ENCODE measurements at regions not wholly inside any gene's neighbourhood (a gene's known extent, or its start where the extent isn't known, plus 50 kb on each side); places are given as distances from the start of the nearest gene placed in this dataset.
A peak's percentile ranks its signal among the peaks of the same experiment; 100 is the strongest.

DNA sequence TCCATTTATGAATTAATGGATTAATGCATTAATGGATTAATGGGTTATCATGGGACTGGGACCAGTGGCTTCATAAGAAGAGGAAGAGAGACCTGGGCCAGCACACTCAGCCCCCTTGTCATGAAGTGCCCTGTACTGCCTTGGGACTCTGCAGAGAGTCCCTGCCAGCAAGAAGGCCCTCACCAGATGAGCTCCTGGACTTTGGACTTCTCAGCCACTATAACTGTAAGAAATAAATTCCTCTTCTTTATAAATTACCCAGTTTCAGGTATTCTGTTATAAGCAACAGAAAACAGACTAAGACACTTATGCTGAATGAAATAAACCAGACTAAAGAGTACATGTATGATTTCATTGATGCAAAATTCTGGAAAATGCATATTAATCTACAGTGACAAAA, 119.4 kb upstream of the MSX1 start:
- H3K9me3 Mint-ChIP-seq (ENCODE audit: unreplicated experiment) = peaks cover 6% of the 10 kb centered on the region
- no peaks in the 10 kb centered on the region for H3K27me3 Mint-ChIP-seq (ENCODE audit: insufficient read depth, unreplicated experiment)
- TF ChIP-seq, protein P1, sequence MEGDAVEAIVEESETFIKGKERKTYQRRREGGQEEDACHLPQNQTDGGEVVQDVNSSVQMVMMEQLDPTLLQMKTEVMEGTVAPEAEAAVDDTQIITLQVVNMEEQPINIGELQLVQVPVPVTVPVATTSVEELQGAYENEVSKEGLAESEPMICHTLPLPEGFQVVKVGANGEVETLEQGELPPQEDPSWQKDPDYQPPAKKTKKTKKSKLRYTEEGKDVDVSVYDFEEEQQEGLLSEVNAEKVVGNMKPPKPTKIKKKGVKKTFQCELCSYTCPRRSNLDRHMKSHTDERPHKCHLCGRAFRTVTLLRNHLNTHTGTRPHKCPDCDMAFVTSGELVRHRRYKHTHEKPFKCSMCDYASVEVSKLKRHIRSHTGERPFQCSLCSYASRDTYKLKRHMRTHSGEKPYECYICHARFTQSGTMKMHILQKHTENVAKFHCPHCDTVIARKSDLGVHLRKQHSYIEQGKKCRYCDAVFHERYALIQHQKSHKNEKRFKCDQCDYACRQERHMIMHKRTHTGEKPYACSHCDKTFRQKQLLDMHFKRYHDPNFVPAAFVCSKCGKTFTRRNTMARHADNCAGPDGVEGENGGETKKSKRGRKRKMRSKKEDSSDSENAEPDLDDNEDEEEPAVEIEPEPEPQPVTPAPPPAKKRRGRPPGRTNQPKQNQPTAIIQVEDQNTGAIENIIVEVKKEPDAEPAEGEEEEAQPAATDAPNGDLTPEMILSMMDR (IDR thresholded peaks at IDR 0.05; ENCODE audit: unreplicated experiment) = no peak
- BruUV-seq (replicated peaks) = no TSS peak
- CTCF ChIA-PET = no interaction called here
- H3K4me3 Mint-ChIP-seq (ENCODE audit: unreplicated experiment) = no peak overlapping the region
- H3K4me1 Mint-ChIP-seq (ENCODE audit: insufficient read depth, unreplicated experiment) = no peaks in the 10 kb centered on the region
- H3K27ac Mint-ChIP-seq (ENCODE audit: low read depth, unreplicated experiment) = no peak overlapping the region
- no peak for DNase-seq (ENCODE audit: unreplicated experiment)
- intact Hi-C loops (cut with micrococcal nuclease) = no loop called here
- no peaks in the 10 kb centered on the region for H3K36me3 Mint-ChIP-seq (ENCODE audit: insufficient read depth, unreplicated experiment)
- POLR2A ChIA-PET = no interaction called here

DNA sequence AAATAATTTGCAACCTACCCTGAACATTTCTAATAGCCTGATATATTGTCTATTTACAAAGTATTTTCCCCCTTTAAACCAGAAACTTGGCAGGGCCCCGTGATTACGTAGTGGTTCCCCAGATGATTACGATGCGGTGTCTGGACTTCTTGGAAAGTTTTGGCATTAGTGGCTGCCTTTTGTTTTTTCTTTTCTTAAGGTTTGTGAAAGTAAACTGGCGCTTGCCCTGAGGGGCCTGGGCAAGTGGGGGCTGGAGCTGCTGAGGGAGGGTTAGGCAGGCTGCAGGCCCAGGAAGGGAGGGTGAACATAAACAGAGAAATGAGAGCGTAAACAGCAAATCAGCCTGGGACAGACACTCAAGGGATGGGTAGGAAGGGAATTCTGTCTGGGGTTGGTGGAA, 123.6 kb upstream of the MSX1 start:
- H3K27ac Mint-ChIP-seq (ENCODE audit: low read depth, unreplicated experiment) = no peak overlapping the region
- peak; percentile 35 for DNase-seq (ENCODE audit: unreplicated experiment)
- no peak overlapping the region for H3K4me3 Mint-ChIP-seq (ENCODE audit: unreplicated experiment)
- intact Hi-C loops (cut with micrococcal nuclease) = no loop called here
- peaks cover 5% of the 10 kb centered on the region for H3K36me3 Mint-ChIP-seq (ENCODE audit: insufficient read depth, unreplicated experiment)
- ChIA-PET CTCF (no interaction called here), POLR2A (no interaction called here)
- no TSS peak for BruUV-seq (replicated peaks)
- H3K27me3 Mint-ChIP-seq (ENCODE audit: insufficient read depth, unreplicated experiment) = no peaks in the 10 kb centered on the region
- TF ChIP-seq, protein P1 (IDR thresholded peaks at IDR 0.05; ENCODE audit: unreplicated experiment) = no peak
- H3K9me3 Mint-ChIP-seq (ENCODE audit: unreplicated experiment) = no peaks in the 10 kb centered on the region
- no peaks in the 10 kb centered on the region for H3K4me1 Mint-ChIP-seq (ENCODE audit: insufficient read depth, unreplicated experiment)

DNA sequence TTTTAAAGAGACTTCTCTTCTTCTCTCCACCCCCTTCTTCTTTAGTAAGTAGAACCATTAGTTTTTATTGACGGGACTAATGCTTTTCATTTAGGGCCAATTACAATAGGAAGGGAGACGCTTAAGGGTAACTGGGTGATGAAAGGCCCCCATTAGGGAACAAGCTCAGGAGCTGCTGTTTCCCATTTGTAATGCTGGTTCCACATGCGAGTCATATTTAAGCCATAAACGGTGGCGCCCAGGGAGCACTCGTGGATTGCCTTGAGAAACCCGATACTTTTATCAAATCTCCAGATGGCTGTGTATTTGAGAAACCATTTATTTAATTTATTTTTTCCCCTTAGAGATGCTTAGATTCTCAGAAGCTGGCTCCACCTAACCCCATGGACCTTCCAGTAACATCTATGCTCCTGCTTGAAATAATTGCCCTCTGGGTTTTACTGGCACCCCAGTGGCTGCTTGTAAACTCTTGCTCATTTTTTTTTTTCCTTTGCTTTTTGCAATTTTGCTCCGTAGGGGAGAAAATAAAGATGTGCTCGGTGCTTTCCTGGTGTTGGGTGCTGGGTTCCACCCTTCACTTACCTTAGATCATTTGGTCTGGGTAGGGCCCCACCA, 124.2 kb upstream of the MSX1 start:
- peaks cover 5% of the 10 kb centered on the region for H3K36me3 Mint-ChIP-seq (ENCODE audit: insufficient read depth, unreplicated experiment)
- TF ChIP-seq, protein P1 (IDR thresholded peaks at IDR 0.05; ENCODE audit: unreplicated experiment) = no peak
- no peak overlapping the region for H3K27ac Mint-ChIP-seq (ENCODE audit: low read depth, unreplicated experiment)
- intact Hi-C loops (cut with micrococcal nuclease) = no loop called here
- no peak for DNase-seq (ENCODE audit: unreplicated experiment)
- CTCF ChIA-PET = no interaction called here
- no peak overlapping the region for H3K4me3 Mint-ChIP-seq (ENCODE audit: unreplicated experiment)
- H3K9me3 Mint-ChIP-seq (ENCODE audit: unreplicated experiment) = no peaks in the 10 kb centered on the region
- H3K27me3 Mint-ChIP-seq (ENCODE audit: insufficient read depth, unreplicated experiment) = no peaks in the 10 kb centered on the region
- no TSS peak for BruUV-seq (replicated peaks)
- no peaks in the 10 kb centered on the region for H3K4me1 Mint-ChIP-seq (ENCODE audit: insufficient read depth, unreplicated experiment)
- POLR2A ChIA-PET = no interaction called here

DNA sequence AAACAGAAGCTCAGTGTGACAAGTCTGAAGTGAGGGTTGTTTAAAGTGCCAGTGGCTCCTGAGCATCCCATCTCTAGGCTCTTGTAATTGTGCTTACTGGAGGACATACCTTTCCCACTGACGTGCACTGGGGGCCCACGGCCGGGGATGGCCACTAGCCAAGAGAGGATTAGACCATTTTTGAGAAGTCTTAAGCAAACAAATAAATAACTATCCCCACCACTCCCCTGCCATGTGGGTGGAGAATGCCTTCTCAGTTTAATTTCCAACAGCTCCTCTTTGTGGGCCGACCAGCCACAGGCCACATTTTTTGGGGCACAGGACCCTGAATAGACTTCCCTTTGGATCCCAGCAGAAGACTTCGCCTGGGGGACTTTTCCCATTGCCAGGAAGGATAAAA, 125.0 kb upstream of the MSX1 start:
- Mint-ChIP-seq H3K27ac (ENCODE audit: low read depth, unreplicated experiment) (no peak overlapping the region), H3K36me3 (ENCODE audit: insufficient read depth, unreplicated experiment) (peaks cover 5% of the 10 kb centered on the region), H3K9me3 (ENCODE audit: unreplicated experiment) (no peaks in the 10 kb centered on the region), H3K4me1 (ENCODE audit: insufficient read depth, unreplicated experiment) (no peaks in the 10 kb centered on the region), H3K4me3 (ENCODE audit: unreplicated experiment) (no peak overlapping the region), H3K27me3 (ENCODE audit: insufficient read depth, unreplicated experiment) (no peaks in the 10 kb centered on the region)
- TF ChIP-seq, protein P1 (IDR thresholded peaks at IDR 0.05; ENCODE audit: unreplicated experiment) = no peak
- no peak for DNase-seq (ENCODE audit: unreplicated experiment)
- intact Hi-C loops (cut with micrococcal nuclease) = no loop called here
- CTCF ChIA-PET = interaction anchor here (1.1 kb wide), 1 partner anchor 217 kb away, joined by 3 read pairs; no protein-coding TSS in a partner anchor
- POLR2A ChIA-PET = no interaction called here
- no TSS peak for BruUV-seq (replicated peaks)

All from MCF 10A (cell line).